22Rv1 (cell line): ENCODE measurements at regions not wholly inside any gene's neighbourhood (a gene's known extent, or its start where the extent isn't known, plus 50 kb on each side); places are given as distances from the start of the nearest gene placed in this dataset.

Source experiments
- H3K27ac ChIP-seq: fragments of 450-650 bp; 2 replicates; pipeline ENCODE4 v1.5.1; 2017
- CTCF ChIP-seq: fragments of 450-650 bp; IDR thresholded peaks from 2 replicates; pipeline ENCODE4 v1.5.1; 2017; ENCODE audit warnings: mild to moderate bottlenecking
- ZFX ChIP-seq: fragments of 450-650 bp; IDR thresholded peaks from 2 replicates; pipeline ENCODE4 v1.6.1; 2017; ENCODE audit warnings: antibody characterized with exemption, borderline replicate concordance

GRCh38 chr15:26382444-26383072 is 390.3 kb downstream of the GABRB3 start:
- TF ChIP-seq ZFX (no peak), CTCF (no peak)
- H3K27ac ChIP-seq: no peak overlapping the region

- TF ChIP-seq CTCF (no peak), ZFX (no peak)
These were observed 394.6 kb downstream of the GABRB3 start for GRCh38 chr15:26378304-26378703.

GRCh38 chr15:26376243-26376642 is 396.6 kb downstream of the GABRB3 start:
- TF ChIP-seq ZFX: no peak
- TF ChIP-seq CTCF: no peak
- H3K27ac ChIP-seq: no peak overlapping the region

More at GRCh38 chr15:26378304-26378703, 394.6 kb downstream of the GABRB3 start:
- H3K27ac ChIP-seq: no peak overlapping the region

- no peak for TF ChIP-seq CTCF
- no peak for TF ChIP-seq ZFX
- no peak overlapping the region for H3K27ac ChIP-seq
These were observed 398.1 kb downstream of the GABRB3 start for GRCh38 chr15:26374806-26375205.

GRCh38 chr15:26372706-26373105 is 400.2 kb downstream of the GABRB3 start:
- H3K27ac ChIP-seq: no peak overlapping the region
- no peak for TF ChIP-seq ZFX
- TF ChIP-seq CTCF: no peak

GRCh38 chr15:26365077-26365476 is 407.8 kb downstream of the GABRB3 start:
- TF ChIP-seq CTCF (no peak), ZFX (no peak)

GRCh38 chr15:26359855-26360254 is 413.0 kb downstream of the GABRB3 start:
- no peak overlapping the region for H3K27ac ChIP-seq
- TF ChIP-seq ZFX (no peak), CTCF (no peak)

More at GRCh38 chr15:26365077-26365476, 407.8 kb downstream of the GABRB3 start:
- no peak overlapping the region for H3K27ac ChIP-seq
